GM18498 (cell line): ENCODE measurements at regions not wholly inside any gene's neighbourhood (a gene's known extent, or its start where the extent isn't known, plus 50 kb on each side); places are given as distances from the start of the nearest gene placed in this dataset.

Experiments
- ATAC-seq: cut with Tn5 transposase; IDR thresholded peaks from one replicate; pipeline ENCODE4 v1.9.1; 2021; ENCODE audit warnings: mild to moderate bottlenecking, moderate library complexity; ENCODE audit not compliant: unreplicated experiment

DNA sequence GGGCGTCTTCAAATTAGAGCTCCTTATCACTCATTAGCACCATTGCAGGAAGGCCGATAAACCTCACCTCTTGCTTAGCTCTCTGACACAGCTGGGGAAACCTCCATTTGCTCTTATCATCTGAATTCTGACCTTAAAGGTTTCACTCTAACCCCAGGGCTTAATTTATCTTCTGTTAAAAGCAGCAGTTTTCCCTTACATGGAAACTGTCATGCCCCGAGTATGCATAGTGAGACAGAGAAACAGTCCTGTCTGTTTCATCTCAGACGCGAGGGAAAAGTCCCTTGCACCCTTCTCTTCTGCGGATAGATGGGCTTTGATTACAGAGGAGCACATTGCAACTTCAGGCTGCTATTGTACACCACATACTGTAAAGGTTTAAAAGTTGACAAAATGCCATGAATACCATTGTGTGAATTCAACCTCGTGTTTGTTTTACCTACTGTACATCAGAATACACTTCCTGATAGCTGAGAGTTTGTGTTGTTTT, 191.5 kb upstream of the BMP2 start:
- peak; percentile 75 for ATAC-seq

DNA sequence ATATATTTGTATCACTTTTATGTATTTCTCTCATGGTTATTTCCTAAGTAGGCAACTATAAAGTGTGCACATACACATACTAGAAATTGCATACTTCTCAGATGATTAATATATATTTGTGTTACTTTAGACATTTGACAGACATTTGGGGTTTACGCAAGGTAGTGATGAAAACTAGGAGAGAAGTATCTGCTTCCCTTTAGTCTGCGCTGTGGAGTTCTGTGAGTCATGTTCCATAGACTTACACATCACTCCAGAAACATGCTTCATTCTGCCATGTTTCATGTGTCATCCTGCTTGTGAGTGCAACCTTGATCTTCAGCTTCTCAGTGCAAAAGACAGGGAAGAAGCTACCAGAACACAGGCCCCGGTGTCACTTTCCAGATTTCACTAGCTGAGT, 200.7 kb upstream of the BMP2 start:
- no peak for ATAC-seq

DNA sequence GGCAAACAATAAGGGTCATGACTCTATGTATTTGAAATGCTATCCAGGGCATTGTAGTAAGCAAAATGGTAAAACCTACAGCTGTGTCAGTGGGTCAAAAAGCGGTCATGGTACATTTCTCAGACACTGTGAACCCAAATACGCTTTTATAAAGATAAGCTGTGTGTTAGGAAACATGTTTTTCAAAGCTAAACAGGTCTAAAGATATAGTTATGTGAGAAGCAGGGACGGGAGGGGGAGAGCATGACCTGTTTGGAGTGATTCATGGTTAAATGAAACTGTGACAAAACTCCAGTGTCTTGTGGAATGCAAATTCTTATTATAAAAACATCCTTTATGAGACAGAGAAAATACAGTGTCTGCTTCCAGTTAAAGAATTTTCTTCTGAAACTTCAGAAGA, 205.4 kb upstream of the BMP2 start:
- ATAC-seq, result no peak

- ATAC-seq, result no peak
Observed at GRCh38 chr20:6560978-6561377, 206.5 kb upstream of the BMP2 start.

DNA sequence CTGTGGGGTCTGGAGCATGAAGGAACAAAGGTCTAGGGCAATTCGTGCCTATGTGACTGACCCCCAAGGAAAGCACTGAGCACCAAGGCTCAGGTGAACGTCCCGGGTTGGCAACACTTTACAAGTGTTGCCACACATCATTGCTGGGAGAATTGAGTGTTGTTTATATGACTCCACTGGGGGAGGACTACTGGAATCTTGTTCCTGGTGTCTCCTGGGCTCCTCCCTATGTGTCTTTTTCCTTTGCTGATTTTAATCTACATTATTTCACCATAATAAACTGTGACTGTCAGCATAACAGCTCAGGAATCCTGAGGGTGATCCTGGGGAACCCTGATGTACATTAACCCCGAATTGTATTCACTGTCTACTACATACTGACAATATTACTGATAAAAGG, 207.7 kb upstream of the BMP2 start:
- no peak for ATAC-seq

DNA sequence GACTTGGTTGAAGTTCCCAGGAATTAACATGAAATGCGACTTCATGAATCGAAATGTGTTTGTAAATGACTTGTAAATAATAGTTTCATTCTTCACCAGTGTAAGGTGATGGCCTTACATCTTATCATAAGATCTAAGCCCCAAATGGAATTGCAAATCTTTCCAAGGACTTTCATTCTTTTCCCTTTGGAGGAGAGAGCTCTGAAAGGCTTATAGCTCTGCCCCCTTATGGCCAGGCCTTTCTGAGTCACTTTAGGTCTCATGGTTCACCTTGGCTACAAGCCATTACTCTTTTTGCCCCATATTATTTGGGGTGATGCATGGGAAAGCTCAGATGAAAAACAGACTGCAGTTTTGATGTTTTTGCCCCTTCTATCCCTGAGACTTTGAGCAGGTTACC, 209.1 kb upstream of the BMP2 start:
- ATAC-seq, result no peak

GRCh38 chr20:6533761-6534479, 233.6 kb upstream of the BMP2 start:
- no peak for ATAC-seq

DNA sequence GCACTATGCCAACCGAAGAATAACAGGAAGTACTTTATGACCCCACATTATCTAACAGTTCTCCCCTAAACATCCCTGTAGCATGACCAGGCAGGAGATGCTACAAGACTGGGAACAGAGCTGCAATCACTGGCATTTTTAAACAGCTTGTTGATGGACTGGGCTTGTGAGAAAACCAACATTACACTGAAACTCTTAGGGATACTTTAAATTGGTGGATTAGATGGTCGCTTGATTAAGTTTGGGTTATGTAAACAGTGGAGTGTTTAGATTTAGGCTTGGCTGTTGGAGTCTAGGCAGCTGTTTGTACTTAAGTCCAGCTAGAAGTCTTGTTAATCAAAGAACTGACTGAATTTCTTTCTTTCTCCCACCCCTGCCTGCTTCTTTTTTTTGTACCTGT, 234.1 kb upstream of the BMP2 start:
- ATAC-seq, result no peak

GRCh38 chr20:6530779-6531315, 236.6 kb upstream of the BMP2 start:
- no peak for ATAC-seq

GRCh38 chr20:6530254-6530653, 237.2 kb upstream of the BMP2 start:
- ATAC-seq, result no peak

DNA sequence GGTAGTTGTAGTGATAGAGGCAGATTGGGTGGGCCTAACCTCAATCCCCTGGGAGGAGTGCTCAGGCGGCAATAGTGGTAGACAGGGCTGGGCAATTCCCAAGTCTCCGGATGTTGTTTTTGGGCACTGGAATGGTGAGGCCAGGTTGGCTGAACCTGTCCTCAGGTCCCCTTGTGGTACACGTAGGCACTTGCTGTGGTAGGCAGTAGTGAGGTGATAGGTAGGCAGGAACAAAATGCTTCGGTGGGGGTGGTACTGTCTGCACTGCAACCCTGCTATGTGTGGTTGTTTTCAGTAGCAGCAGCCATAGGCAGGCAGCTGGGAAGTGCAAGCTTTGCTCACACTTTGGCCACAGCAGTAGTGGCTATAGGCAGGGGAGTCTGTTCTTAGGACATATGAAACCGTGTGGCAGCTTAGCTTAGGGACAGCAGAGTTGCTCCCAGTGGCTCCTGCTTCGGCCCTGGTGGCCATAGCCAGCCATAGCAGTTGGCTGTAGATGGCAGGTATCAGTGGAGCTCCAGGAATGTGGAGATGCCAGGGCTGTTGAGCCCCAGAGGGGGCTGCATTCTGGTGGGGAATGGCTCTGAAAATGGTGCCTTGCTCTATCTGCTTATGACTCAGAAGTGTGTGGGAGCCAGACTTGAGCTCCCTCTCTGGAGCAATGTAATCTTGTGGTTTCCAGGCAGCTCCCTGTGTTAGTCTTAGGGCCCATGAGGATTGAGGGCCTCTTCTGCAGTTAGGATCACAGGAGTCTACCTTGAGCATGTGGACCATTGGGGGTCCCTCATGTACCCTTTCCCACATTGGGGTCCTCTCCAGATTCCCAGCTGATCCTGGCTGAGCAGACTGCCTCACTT, 241.8 kb upstream of the BMP2 start:
- ATAC-seq, result no peak

GRCh38 chr20:6524305-6524704, 243.2 kb upstream of the BMP2 start:
- no peak for ATAC-seq

GRCh38 chr20:6519556-6519955, 247.9 kb upstream of the BMP2 start:
- no peak for ATAC-seq

GRCh38 chr20:6515261-6515660, 252.2 kb upstream of the BMP2 start:
- no peak for ATAC-seq

DNA sequence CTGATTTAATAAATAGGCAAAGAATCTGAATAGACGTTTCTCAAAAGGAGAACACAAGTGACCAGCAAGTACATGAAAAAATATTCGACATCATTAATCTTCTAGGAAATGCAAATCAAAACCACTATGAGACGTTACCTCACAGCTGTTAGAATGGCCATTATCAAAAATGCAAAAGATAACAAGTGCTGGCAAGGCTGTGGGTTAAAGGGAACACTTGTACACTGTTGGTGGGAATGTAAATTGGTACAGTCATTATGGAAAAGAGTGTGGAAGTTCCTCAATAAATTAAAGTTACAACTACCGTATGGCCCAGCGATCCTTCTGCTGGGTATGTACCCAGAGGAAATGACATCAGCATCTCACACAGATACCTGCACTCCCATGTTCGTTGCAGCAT, 253.9 kb upstream of the BMP2 start:
- no peak for ATAC-seq

- no peak for ATAC-seq
Observed at GRCh38 chr20:6509374-6509773, 258.1 kb upstream of the BMP2 start.

DNA sequence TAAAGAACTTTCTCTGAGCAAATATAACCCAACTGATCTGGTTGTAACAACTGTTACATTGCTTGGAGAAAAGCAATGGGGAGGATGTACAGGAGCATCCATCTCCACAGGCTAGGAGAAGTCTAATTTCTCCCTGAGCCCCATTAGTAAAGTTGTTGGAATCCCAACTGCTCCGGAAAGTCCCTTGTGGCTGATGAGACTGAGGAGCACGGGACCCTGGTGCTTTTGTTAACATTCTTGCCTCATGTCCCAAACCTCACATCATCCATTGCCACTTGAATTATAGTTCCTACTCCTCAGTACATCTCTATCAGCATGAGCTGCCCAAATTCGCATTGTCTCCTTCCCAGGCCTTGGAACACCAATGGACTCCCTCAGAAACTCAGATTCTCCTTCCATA, 260.6 kb upstream of the BMP2 start:
- ATAC-seq, result no peak

GRCh38 chr20:6504826-6505225, 262.7 kb upstream of the BMP2 start:
- ATAC-seq, result no peak

DNA sequence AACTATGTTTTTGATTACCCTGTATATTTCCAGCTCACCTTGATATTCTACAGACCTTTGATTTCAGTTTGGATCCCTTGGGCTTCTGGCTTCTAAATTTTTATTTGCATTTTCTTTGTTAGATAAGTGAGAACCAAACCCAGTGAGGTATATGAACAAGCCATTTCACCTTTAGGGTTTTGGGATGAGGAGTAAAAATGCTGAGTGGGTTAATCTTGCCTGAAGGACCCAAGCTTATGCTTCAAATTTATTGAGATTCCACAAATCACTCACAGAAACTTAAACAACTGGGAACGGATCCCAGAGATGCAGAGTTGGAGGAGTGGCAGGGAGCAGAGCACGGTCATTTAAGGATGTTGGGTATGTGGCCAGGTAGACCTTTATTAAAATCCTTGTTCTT, 263.3 kb upstream of the BMP2 start:
- ATAC-seq, result no peak

GRCh38 chr20:6502999-6503398, 264.5 kb upstream of the BMP2 start:
- no peak for ATAC-seq

- no peak for ATAC-seq
Observed at GRCh38 chr20:6502219-6502618, 265.3 kb upstream of the BMP2 start.

DNA sequence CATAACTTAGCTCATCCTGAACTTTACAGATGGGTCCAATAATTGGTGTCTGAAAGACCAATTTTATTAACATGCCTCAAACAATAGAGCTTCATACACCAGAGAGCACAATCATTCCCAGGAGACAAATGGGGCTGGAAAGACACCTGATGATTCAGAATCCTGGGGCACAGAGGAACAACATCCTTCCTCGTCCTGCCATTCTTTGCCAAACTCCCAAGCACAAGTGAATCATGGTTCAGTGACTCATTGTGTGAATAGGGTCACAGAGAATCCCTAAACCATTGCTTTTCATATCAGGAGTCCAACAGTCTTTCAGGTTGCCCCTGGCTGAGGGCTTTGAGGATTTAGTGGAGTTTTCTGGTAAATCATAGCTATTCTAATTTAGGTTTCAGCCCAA, 266.4 kb upstream of the BMP2 start:
- ATAC-seq, result no peak
